Heart left ventricle (tissue), 16 donors: ENCODE measurements at regions not wholly inside any gene's neighbourhood (a gene's known extent, or its start where the extent isn't known, plus 50 kb on each side); places are given as distances from the start of the nearest gene placed in this dataset.

Experiments used
- ATAC-seq, 4 donors: fragments of 200-7000 bp; cut with Tn5 transposase; one replicate each; pipeline ENCODE4 v1.9.1; 2020 to 2022; ENCODE audit warnings: moderate library complexity in 4 of 4, mild to moderate bottlenecking in 3 of 4, moderate number of reproducible peaks in 1 of 4
- DNase-seq, 5 donors: peaks; one replicate each; pipeline ENCODE4 v3.0.0-alpha.2; 2020
- H3K27ac ChIP-seq, 12 donors: fragments of 200-600 bp; sonication (generic) in 4 of 12; one replicate each; pipeline versions ENCODE4 v1.5.0 to v1.8.0; 2016 to 2022; ENCODE audit warnings: mild to moderate bottlenecking in 2 of 12
- H3K27me3 ChIP-seq, 9 donors: fragments of 200-600 bp; sonication (generic) in 2 of 9; one replicate each; pipeline versions ENCODE4 v1.5.1 to v1.8.0; 2016 to 2022; ENCODE audit warnings: mild to moderate bottlenecking in 3 of 9
- H3K36me3 ChIP-seq, 9 donors: fragments of 200-600 bp; sonication (generic) in 2 of 9; one replicate each; pipeline versions ENCODE4 v1.5.0 to v1.8.0; 2018 to 2022; ENCODE audit warnings: mild to moderate bottlenecking in 2 of 9
- H3K4me1 ChIP-seq, 12 donors: fragments of 200-600 bp; sonication (generic) in 4 of 12; one replicate each; pipeline versions ENCODE4 v1.5.0 to v1.8.0; 2016 to 2022; ENCODE audit warnings: mild to moderate bottlenecking in 3 of 12
- H3K4me3 ChIP-seq, 12 donors: fragments of 200-600 bp; sonication (generic) in 4 of 12; one replicate each; pipeline versions ENCODE4 v1.5.0 to v1.8.0; 2017 to 2022; ENCODE audit warnings: mild to moderate bottlenecking in 9 of 12, moderate library complexity in 4 of 12
- H3K9me3 ChIP-seq, 12 donors: fragments of 200-600 bp; sonication (generic) in 4 of 12; one replicate each; pipeline versions ENCODE4 v1.5.0 to v1.8.0; 2016 to 2022; ENCODE audit warnings: mild to moderate bottlenecking in 1 of 12
- POLR2A ChIP-seq, 2 donors: fragments of 450-650 bp; IDR thresholded peaks; one replicate each; pipeline ENCODE4 v1.6.1; 2017; ENCODE audit warnings: antibody characterized with exemption in 2 of 2, mild to moderate bottlenecking in 2 of 2, moderate library complexity in 2 of 2
- WGBS, 4 donors: extraction: QIAGEN DNeasy Blood & Tissue Kit in 2 of 4; methylation state at CpG; one replicate each; pipeline versions ENCODE4 v1.1.5 to v1.1.7; 2013 to 2018; 5-methylcytosine and 5-hydroxymethylcytosine counted together
- intact Hi-C, 10 donors: fragments of 100-400 bp; cut with DNase I; formaldehyde crosslinking; loops; one replicate each; pipeline versions ENCODE4 v1.11.1 to v1.14.2; 2022
- TF ChIP-seq, protein P1 (sequence below), 12 donors: fragments of 200-600 bp; sonication (generic) in 4 of 12; IDR thresholded peaks; one replicate each; pipeline versions ENCODE4 v1.5.0 to v1.8.0; 2018 to 2022; ENCODE audit warnings: antibody characterized with exemption in 12 of 12, mild to moderate bottlenecking in 5 of 12
- donor health status: ischemic (EF 13 %, LVEDD 7.1; RV severe dilation, severe dysfunction).
- donor health status: healthy with polysubstance abuse.
- donor health status: DM: no; HTN: yes; CAD: no.
- donor health status: DM: no; HTN: no; CAD: no.
- donor health status: ischemic (EF 25% LVEDD 6.9; RV normal size, moderate dysfunction).
- donor health status: ischemic (EF 25% LVEDD 5.7; RV mildly dilated, moderate dysfunction).
- donor health status: healthy.
- donor health status: DM: yes; HTN: yes; CAD: no.
- donor health status: ischemic (EF 35%, LVEDD 5.7; RV mildly dilated, moderate dysfunction).
- donor health status: nonischemic (EF 11% LVEDD 7.7; RV severe dilation, severe dysfunction).
- donor health status: DM: yes; HTN: yes; CAD: no.
- donor health status: PGD.
- donor health status: ischemic (EF 29% LVEDD 5.4; RV normal size, mild dysfunction).
- donor health status: nonischemic (EF 23%, LVEDD 6.1; RV moderate dilation, normal function).

DNA sequence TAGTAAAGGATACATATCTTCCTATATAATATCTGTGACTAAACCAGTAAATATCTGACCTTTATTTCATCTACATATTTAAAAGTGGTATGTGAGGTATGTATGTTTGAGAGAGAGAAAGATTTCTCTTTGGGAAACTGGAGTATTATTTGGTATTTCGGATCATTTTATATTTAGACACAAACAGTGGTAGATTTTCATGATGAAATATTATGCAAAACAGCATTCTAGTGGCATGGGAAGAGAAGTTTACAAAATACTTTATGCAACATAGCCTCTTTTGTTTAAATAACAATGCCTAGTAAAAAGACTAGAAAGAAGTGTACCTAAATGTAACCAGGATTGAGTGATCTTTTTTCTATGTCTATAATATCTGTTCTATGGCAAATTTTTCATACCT, 98.6 kb upstream of the TMEM168 start:
- ATAC-seq (no peak), DNase-seq (no peak)
- peaks cover 0 to 10% (median 8%) of the 10 kb centered on the region in 9 donors for H3K36me3 ChIP-seq
- H3K27ac ChIP-seq, result no peak overlapping the region
- no peaks in the 10 kb centered on the region for H3K9me3 ChIP-seq
- 79 to 91% (median 87%) methylated on average over 1 of the region's 1 CpG for WGBS, 4 donors
- H3K27me3 ChIP-seq, result no peaks in the 10 kb centered on the region
- H3K4me3 ChIP-seq, result no peak overlapping the region
- peaks cover 0 to 47% (median 18%) of the 10 kb centered on the region in 12 donors for H3K4me1 ChIP-seq
- intact Hi-C loops, result no loop called here
- TF ChIP-seq, protein P1, sequence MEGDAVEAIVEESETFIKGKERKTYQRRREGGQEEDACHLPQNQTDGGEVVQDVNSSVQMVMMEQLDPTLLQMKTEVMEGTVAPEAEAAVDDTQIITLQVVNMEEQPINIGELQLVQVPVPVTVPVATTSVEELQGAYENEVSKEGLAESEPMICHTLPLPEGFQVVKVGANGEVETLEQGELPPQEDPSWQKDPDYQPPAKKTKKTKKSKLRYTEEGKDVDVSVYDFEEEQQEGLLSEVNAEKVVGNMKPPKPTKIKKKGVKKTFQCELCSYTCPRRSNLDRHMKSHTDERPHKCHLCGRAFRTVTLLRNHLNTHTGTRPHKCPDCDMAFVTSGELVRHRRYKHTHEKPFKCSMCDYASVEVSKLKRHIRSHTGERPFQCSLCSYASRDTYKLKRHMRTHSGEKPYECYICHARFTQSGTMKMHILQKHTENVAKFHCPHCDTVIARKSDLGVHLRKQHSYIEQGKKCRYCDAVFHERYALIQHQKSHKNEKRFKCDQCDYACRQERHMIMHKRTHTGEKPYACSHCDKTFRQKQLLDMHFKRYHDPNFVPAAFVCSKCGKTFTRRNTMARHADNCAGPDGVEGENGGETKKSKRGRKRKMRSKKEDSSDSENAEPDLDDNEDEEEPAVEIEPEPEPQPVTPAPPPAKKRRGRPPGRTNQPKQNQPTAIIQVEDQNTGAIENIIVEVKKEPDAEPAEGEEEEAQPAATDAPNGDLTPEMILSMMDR (IDR thresholded peaks at IDR 0.05), result no peak
- TF ChIP-seq POLR2A (IDR thresholded peaks at IDR 0.05), result no peak

DNA sequence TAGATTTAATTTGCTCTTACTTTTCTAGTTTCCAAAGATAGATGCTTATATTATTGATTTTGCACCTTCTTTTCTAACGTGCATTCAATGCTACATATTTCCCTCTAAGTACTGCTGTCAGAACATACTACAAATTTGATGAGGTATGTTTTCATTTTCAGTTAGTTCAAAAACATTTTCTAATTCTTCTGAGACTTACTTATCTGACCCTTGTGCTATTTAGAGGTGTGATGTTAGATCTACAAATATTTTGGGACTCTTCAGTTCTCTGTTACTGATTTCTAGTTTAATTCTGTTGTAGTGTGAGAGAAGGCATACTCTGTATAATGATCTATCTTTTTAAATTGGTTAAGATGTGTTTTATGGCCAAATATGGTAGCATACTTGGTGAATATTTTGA, 97.8 kb upstream of the TMEM168 start:
- H3K27ac ChIP-seq, result no peak overlapping the region
- peaks cover 0 to 53% (median 26%) of the 10 kb centered on the region in 12 donors for H3K4me1 ChIP-seq
- H3K9me3 ChIP-seq, result no peaks in the 10 kb centered on the region
- H3K36me3 ChIP-seq, result peaks cover 0 to 4% (median 0%) of the 10 kb centered on the region in 9 donors
- intact Hi-C loops, result no loop called here
- no peak for ATAC-seq
- H3K4me3 ChIP-seq, result no peak overlapping the region
- WGBS, 4 donors, result 60 to 68% (median 63%) methylated on average over 1 of the region's 1 CpG
- TF ChIP-seq, protein P1 (IDR thresholded peaks at IDR 0.05), result no peak
- no peak for TF ChIP-seq POLR2A (IDR thresholded peaks at IDR 0.05)
- no peak for DNase-seq
- H3K27me3 ChIP-seq, result no peaks in the 10 kb centered on the region

DNA sequence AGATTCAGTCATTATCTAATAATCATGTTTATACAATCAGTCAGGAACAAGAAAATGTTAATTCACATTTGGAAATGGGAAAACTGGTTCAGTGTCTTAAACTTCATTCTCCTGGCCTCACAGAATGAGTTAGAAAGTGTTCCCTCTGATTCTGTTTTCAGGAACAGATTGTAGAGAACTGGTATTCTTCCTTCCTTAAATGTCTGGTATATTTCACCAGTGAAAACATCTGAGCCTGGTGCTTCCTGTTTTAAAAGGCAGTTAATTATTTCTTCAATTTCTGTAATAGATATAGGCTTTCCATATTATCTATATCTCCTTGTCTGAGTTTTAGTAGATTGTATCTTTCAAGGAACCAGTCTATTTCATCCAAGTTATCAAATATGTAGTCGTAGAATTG, 97.1 kb upstream of the TMEM168 start:
- Histone ChIP-seq H3K27me3 (no peaks in the 10 kb centered on the region), H3K9me3 (no peaks in the 10 kb centered on the region), H3K36me3 (no peaks in the 10 kb centered on the region), H3K4me3 (no peak overlapping the region), H3K4me1 (peaks cover 0 to 58% (median 28%) of the 10 kb centered on the region in 12 donors), H3K27ac (peak overlapping the region in 1 of 12 donors; percentile 16)
- TF ChIP-seq POLR2A (IDR thresholded peaks at IDR 0.05), result no peak
- TF ChIP-seq, protein P1 (IDR thresholded peaks at IDR 0.05), result no peak
- no peak for ATAC-seq
- 92 to 95% (median 93%) methylated on average over 1 of the region's 1 CpG for WGBS, 4 donors
- intact Hi-C loops, result no loop called here
- DNase-seq, result no peak

DNA sequence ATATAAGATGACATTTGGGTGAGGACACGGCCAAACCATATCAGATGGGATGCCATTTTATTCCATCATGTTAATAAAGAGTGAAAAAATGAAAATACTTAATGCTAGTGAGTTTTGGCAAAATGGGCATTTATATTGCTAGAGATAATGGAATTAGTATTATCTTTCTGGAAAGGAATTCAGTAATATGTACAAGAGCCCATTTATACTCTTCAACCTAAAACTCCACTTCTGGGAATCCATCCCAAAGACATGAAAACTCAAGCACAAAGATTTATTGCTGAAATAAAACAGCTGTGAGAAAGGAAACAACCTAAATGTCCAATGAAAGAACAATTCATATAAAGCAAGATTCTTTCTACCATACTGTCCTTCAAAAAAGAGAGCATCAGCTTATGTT, 96.0 kb upstream of the TMEM168 start:
- intact Hi-C loops, result no loop called here
- no peaks in the 10 kb centered on the region for H3K27me3 ChIP-seq
- TF ChIP-seq POLR2A (IDR thresholded peaks at IDR 0.05), result no peak
- TF ChIP-seq, protein P1 (IDR thresholded peaks at IDR 0.05), result no peak
- peaks cover 0 to 53% (median 28%) of the 10 kb centered on the region in 12 donors for H3K4me1 ChIP-seq
- ATAC-seq (no peak), DNase-seq (no peak)
- no peak overlapping the region for H3K27ac ChIP-seq
- no peak overlapping the region for H3K4me3 ChIP-seq
- 82 to 95% (median 89%) methylated on average over 1 of the region's 1 CpG for WGBS, 4 donors
- H3K36me3 ChIP-seq, result no peaks in the 10 kb centered on the region
- no peaks in the 10 kb centered on the region for H3K9me3 ChIP-seq
